Fibroblast of mammary gland (primary cell): ENCODE measurements at regions not wholly inside any gene's neighbourhood (a gene's known extent, or its start where the extent isn't known, plus 50 kb on each side); places are given as distances from the start of the nearest gene placed in this dataset.
A peak's percentile ranks its signal among the peaks of the same experiment; 100 is the strongest.

Experiments
- DNase-seq: peaks from one replicate; pipeline ENCODE4 v3.0.0-alpha.2; 2010; ENCODE audit warnings: low read depth
- H3K4me3 ChIP-seq: 2 replicates; pipeline ENCODE4 v1.5.1; 2011; ENCODE audit warnings: low read depth, mild to moderate bottlenecking, low read length, moderate library complexity; ENCODE audit not compliant: control insufficient read depth
- TF ChIP-seq, protein P1 (sequence below): conservative IDR thresholded peaks from 2 replicates; pipeline ENCODE4 v1.5.1; 2011; ENCODE audit warnings: low read depth, low read length, inconsistent platforms; ENCODE audit not compliant: control insufficient read depth, insufficient read depth

DNA sequence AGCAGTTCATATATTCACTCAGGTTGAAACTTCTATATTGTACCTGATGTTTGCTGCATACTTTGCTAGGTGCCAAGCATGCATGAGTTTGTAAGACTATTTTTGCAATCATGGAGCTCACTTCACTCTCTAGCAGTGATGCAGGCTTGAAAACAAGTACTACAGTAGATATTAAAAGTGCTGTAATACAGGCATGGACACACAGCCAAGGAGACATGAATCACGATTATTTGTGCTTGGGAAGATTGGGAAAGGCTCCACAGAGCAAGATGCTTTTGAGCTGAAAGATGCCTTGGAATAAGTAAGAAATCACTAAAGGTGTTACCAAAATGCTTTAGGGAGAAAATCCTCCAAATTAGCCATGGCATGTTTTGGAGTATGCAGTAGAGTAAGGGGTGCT, 427.4 kb downstream of the UTRN start:
- H3K4me3 ChIP-seq: no peak overlapping the region
- peak; percentile 79 for DNase-seq
- TF ChIP-seq, protein P1, sequence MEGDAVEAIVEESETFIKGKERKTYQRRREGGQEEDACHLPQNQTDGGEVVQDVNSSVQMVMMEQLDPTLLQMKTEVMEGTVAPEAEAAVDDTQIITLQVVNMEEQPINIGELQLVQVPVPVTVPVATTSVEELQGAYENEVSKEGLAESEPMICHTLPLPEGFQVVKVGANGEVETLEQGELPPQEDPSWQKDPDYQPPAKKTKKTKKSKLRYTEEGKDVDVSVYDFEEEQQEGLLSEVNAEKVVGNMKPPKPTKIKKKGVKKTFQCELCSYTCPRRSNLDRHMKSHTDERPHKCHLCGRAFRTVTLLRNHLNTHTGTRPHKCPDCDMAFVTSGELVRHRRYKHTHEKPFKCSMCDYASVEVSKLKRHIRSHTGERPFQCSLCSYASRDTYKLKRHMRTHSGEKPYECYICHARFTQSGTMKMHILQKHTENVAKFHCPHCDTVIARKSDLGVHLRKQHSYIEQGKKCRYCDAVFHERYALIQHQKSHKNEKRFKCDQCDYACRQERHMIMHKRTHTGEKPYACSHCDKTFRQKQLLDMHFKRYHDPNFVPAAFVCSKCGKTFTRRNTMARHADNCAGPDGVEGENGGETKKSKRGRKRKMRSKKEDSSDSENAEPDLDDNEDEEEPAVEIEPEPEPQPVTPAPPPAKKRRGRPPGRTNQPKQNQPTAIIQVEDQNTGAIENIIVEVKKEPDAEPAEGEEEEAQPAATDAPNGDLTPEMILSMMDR: no peak

DNA sequence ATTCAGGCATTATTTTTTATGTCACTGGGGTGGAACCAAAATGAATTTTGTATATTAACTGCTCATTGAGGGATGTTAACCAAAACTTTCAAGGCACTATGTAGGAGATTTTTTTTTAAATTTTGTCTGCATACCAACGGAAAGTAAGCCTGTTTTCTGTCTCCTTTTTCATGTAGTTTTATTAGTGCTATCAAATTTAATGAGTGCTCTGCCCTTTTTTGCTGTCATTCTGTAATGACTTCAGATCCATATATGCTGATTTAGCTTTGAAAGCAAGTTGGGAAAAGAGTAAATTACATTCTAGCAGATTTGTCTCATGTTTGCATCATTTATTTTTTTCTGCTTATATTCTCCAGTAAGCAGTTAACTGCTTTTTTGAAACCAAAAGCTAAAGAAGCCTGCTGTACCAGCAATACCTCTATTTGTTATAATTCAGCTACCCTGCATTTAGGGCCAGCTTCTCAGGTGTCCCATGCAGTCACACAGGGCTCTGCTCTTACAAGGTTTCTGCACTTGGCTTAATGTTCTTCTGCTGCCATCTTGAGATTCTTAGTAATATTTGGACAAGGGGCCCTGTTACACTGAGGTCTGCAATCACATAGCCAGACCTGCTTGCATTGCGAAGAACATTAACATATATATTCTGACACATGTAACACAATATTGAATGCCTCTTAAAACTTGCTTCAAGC, 429.0 kb downstream of the UTRN start:
- TF ChIP-seq, protein P1: no peak
- no peak for DNase-seq
- H3K4me3 ChIP-seq: no peak overlapping the region

DNA sequence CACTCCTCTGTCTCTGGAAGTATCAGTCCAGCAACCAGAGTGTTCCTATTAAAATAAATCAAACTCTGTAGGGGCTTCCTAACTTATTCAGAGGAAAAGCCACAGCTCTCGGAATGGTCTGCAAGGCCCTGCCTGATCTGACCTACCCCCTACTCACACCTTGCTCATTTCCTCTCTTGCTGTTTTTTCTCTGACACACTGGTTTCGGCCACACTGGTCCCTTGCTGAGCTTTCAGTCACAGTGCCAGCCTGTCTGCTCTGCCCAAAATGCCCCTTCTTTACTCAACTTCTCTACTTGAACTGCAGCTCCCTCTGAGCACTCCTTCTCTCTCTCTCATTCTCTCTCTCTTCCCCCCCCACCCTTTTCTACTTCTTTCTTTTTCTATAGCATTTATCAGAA, 430.2 kb downstream of the UTRN start:
- no peak for DNase-seq
- no peak overlapping the region for H3K4me3 ChIP-seq
- TF ChIP-seq, protein P1: no peak

GRCh38 chr6:144718431-144718830, 433.3 kb downstream of the UTRN start:
- DNase-seq: peak; percentile 52
- no peak overlapping the region for H3K4me3 ChIP-seq
- TF ChIP-seq, protein P1: no peak

DNA sequence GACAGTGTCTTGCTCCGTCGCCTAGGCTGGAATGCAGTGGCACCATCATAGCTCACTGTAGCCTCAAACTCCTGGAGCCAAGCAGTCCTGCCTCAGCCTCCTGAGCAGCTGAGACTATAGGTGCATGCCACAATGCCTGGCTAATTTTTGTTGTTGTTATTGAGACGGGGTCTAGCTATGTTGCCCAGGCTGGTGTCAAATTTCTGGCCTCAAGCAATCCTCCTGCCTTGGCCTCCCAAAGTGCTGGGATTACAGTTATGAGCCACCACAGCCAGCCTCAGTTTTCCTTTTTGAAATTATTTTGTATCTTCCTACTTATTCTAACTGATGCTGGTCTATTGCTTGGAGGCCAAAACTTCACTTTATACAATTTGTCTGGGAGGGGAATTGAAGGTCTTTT, 436.1 kb downstream of the UTRN start:
- TF ChIP-seq, protein P1: no peak
- H3K4me3 ChIP-seq: no peak overlapping the region

GRCh38 chr6:144722154-144722737, 437.1 kb downstream of the UTRN start:
- no peak for DNase-seq
- H3K4me3 ChIP-seq: no peak overlapping the region
- TF ChIP-seq, protein P1: no peak

More for the DNA sequence above, 436.1 kb downstream of the UTRN start:
- no peak for DNase-seq
